ENCODE measurements at regions not wholly inside any gene's neighbourhood (a gene's known extent, or its start where the extent isn't known, plus 50 kb on each side); places are given as distances from the start of the nearest gene placed in this dataset.

GRCh38 chr11:127629200-127629599 is 628.6 kb upstream of the KIRREL3 start:
- Histone ChIP-seq H2BK120ac (ENCODE audit: low read depth, low read length) (no peak overlapping the region), H3K23ac (ENCODE audit: low read depth, low read length) (no peak overlapping the region), H2BK5ac (ENCODE audit: low read depth, low read length, poor library complexity, severe bottlenecking) (no peak overlapping the region), H3K14ac (replicated peaks; ENCODE audit: low read depth, low read length) (no peak overlapping the region), H2BK15ac (ENCODE audit: low read depth, low read length) (no peak overlapping the region), H4K8ac (ENCODE audit: low read depth in 2 of 2, low read length in 2 of 2) (no peak overlapping the region), H3K18ac (ENCODE audit: low read depth, low read length) (no peak overlapping the region), H4K5ac (ENCODE audit: low read depth, low read length) (no peak overlapping the region), H3K9me3 (ENCODE audit: control insufficient read depth, insufficient read depth, low read length) (no peaks in the 10 kb centered on the region), H3K4me1 (ENCODE audit: control insufficient read depth, insufficient read depth, low read length) (no peaks in the 10 kb centered on the region), H3K9me1 (ENCODE audit: insufficient read depth, low read length) (no peaks in the 10 kb centered on the region), H3K4me3 (ENCODE audit: insufficient read depth, low read depth, low read length) (no peak overlapping the region), H2AK5ac (ENCODE audit: low read depth, low read length) (no peak overlapping the region), H2AFZ (replicated peaks; ENCODE audit: low read length, poor library complexity) (no peak overlapping the region), H3K79me1 (ENCODE audit: low read depth in 1 of 2, low read length in 2 of 2) (no peaks in the 10 kb centered on the region), H4K91ac (ENCODE audit: insufficient read depth, low read depth, low read length) (no peak overlapping the region), H3K4ac (ENCODE audit: low read depth, low read length) (no peak overlapping the region), H2BK20ac (ENCODE audit: low read depth, low read length) (no peak overlapping the region), H4K20me1 (ENCODE audit: insufficient read depth, low read length) (no peaks in the 10 kb centered on the region), H2AK9ac (replicated peaks; ENCODE audit: low read depth, low read length, poor library complexity) (no peak overlapping the region), H3K27ac (ENCODE audit: insufficient read depth, low read length) (no peak overlapping the region), H3K27me3 (ENCODE audit: control insufficient read depth, insufficient read depth, low read length) (peaks cover 2% of the 10 kb centered on the region), H3K9ac (ENCODE audit: low read depth, low read length) (no peak overlapping the region), H3K56ac (ENCODE audit: extremely low read depth, insufficient read depth, low read length) (no peak overlapping the region), H3K4me2 (ENCODE audit: low read depth, low read length) (no peak overlapping the region), H3K36me3 (ENCODE audit: control insufficient read depth, insufficient read depth, low read length) (no peaks in the 10 kb centered on the region)
- no CpG with 5 or more reads among the region's 3 CpGs for WGBS, 2 experiments (ENCODE audit: extremely low coverage in 2 of 2, insufficient read length in 1 of 2)
- TF ChIP-seq CTCF (conservative IDR thresholded peaks at IDR 0.05; ENCODE audit: low read depth, low read length): no peak
- ATAC-seq (ENCODE audit: low read depth): no peak
- BruUV-seq (replicated peaks): no TSS peak
- dilution Hi-C loops (cut with HindIII; ENCODE audit: low sequenced_read_pairs, unreplicated experiment) (no loop called here), in situ Hi-C loops (cut with MboI; ENCODE audit: low sequenced_read_pairs) (no loop called here), intact Hi-C loops (cut with micrococcal nuclease) (no loop called here)
- ChIA-PET POLR2A (ENCODE audit: unreplicated experiment) (no interaction called here), CTCF (no interaction called here)
- no peak for DNase-seq
